GM12873 (cell line): ENCODE measurements at regions not wholly inside any gene's neighbourhood (a gene's known extent, or its start where the extent isn't known, plus 50 kb on each side); places are given as distances from the start of the nearest gene placed in this dataset.

Experiments used
- TF ChIP-seq, protein P1 (sequence below): IDR thresholded peaks from 2 replicates; pipeline ENCODE4 v1.5.1; 2012; ENCODE audit warnings: low read depth, mild to moderate bottlenecking, moderate library complexity, low read length, control low read depth; ENCODE audit not compliant: insufficient read depth; ENCODE audit errors: missing control alignments

DNA sequence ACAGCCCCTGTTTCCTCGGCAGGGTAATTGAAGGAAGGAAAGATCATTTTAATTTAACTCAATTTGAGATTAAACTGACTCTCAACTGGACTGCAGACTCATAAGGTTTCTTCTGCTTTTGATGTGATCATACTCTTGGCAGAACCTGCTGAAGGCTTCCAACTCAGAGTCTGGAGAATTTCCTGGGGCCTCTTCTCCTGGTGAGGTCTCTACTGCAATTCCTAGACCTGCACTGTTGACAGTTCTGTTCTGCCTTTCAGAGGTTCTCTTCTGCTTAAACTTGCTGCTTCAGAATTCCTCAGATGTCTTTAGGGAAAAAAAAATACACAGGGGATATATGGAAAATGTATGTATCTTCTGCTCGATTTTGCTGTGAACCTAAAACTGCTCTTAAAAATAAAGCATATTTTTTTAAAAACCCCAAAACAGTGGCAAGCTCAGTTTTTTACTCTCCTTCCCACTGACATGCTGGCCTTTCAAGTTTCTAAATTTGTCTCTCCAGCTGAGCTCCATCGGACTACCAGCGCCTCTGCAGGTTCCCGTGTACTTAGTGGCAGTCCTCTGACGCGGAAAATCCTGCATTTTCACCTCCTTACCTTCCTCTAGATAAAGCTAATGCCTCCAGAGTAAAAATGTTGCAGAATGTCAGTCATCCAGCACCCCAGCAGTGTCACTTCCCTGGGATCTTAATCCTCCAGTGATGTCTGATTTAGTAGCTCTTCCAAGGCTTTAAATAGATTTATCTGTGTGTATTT, 733.5 kb upstream of the SGCG start:
- TF ChIP-seq, protein P1, sequence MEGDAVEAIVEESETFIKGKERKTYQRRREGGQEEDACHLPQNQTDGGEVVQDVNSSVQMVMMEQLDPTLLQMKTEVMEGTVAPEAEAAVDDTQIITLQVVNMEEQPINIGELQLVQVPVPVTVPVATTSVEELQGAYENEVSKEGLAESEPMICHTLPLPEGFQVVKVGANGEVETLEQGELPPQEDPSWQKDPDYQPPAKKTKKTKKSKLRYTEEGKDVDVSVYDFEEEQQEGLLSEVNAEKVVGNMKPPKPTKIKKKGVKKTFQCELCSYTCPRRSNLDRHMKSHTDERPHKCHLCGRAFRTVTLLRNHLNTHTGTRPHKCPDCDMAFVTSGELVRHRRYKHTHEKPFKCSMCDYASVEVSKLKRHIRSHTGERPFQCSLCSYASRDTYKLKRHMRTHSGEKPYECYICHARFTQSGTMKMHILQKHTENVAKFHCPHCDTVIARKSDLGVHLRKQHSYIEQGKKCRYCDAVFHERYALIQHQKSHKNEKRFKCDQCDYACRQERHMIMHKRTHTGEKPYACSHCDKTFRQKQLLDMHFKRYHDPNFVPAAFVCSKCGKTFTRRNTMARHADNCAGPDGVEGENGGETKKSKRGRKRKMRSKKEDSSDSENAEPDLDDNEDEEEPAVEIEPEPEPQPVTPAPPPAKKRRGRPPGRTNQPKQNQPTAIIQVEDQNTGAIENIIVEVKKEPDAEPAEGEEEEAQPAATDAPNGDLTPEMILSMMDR: no peak

DNA sequence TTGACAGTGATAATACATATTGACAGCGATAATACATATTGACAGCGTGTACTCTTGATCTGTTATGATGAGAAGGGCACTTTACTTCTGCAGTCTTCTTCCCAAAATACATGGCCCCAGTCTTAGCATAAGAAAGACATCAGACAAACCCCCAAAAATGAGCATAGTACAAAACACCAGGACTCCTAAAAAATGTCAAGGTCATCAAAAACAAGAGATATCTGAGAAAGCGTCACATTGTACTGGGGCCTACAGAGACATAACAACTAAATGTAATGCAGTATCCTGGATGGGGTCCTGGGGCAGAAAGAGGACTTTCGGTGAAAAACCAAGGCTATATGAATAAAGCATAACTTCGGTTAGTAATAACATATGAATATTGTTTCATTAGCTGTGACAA, 731.5 kb upstream of the SGCG start:
- TF ChIP-seq, protein P1: no peak

DNA sequence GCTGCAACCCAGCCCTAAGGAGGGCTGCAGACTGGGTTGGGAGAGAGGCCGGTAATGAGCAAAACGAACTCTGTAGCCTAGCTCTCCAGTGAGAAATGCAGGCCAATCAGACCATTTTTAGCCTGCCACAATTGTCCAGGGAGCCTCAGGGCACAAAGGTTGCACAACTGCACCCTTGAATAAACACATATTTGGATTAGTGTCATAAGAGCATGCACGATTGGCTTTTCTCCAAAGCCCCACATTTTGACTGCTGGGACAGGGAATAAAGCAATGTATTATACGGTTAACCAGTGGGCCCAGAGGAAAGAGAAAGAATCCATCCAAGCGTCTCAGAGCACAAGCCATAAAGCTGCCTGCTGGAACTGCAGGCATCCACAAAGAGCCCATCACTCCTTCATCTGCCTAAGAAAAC, 729.4 kb upstream of the SGCG start:
- TF ChIP-seq, protein P1: no peak

DNA sequence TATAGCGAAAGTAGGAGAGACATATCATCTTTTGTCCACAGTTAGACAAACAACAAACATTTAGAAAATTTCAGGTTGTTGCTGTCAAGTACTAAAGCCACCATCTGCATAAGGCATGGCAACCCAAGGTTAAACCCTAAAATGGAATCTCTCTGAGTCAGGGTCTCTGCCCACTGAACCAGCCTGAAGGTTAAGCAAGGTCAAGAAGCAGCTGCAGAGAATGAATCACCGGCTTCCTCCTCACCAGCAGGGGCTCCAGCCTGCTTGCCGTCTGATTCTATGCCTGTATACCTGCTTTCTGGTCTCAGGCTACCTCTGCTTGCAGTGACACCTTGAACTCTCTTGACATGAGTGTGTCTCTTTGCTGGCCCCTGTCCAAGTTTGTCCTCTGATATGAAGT, 726.2 kb upstream of the SGCG start:
- TF ChIP-seq, protein P1: no peak

DNA sequence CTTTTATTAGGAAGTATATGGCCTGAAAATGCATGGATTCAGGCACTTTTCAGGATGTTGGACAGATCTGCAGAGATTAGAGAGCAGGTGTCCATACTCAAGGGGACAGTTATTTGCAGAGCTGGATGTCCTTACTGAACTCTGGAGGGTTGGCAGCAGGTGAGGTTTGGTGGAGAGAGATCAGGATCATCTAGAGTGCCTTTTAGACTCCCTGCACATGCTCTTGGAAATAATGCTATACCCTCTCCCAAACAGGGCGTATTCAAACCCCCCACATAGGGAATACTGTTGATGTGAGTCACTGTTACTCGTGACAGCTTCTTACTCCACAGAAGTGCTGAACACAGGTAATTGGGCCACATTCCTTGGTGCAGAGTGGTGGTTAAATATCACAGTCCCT, 725.7 kb upstream of the SGCG start:
- TF ChIP-seq, protein P1: no peak

DNA sequence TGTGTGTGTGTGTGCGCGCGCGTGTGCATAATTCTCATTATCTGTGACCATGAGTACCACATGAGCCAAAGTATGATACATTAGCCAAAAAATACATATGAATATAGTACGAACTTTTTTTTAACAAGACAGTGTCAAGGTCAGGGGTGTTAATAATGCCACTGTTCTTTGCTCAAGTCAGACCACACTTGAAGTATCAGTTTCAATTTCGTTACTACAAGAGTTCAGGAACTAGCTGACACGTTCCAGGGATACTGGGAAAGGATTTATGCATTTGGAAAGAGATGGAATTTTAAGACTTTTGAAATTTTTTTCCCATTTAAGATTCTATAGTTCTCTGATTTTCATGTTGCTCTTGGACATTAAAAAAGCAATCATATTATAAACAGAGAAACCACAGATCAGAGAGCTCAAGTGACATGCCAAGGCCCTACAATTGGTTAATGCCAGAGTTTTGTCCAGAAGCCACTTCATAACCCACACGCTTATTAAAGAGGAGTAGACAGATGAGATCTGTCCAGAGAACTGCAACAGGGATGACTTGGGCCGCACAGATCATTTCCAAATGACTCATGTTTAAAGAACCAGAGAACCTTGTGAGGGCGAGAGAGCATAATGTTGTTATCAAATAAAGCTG, 718.8 kb upstream of the SGCG start:
- TF ChIP-seq, protein P1: no peak

DNA sequence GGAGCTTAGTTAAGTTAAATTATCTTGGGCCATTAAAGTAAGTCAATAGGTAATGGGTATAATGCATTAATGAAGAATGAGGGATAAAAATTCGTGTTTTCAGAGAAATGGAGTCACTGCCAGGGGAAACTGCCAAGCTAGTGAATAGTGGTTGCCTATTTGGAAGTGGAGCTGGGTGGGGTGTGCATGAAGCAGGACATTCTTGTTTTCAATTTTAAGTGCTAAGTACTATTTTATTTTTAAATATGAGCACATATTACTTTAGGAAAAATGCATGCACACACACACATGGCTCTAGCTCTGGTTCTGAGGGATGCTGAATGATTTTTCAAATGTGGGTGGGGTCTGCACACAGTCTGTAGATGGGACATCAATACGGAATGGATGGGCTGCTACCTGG, 717.7 kb upstream of the SGCG start:
- TF ChIP-seq, protein P1: no peak
